WTC11 (cell line): ENCODE measurements at regions not wholly inside any gene's neighbourhood (a gene's known extent, or its start where the extent isn't known, plus 50 kb on each side); places are given as distances from the start of the nearest gene placed in this dataset.

Experiments
- CBFB ChIP-seq: sonication (generic); formaldehyde crosslinking; IDR thresholded peaks from 2 replicates; pipeline ENCODE4 v1.8.1; 2022; ENCODE audit warnings: mild to moderate bottlenecking, low read depth, missing genetic modification reagents
- E2F1 ChIP-seq: sonication (generic); formaldehyde crosslinking; IDR thresholded peaks from 2 replicates; pipeline ENCODE4 v1.8.0; 2022; ENCODE audit warnings: mild to moderate bottlenecking, missing genetic modification reagents
- ESRRA ChIP-seq: sonication (generic); formaldehyde crosslinking; IDR thresholded peaks from 2 replicates; pipeline ENCODE4 v1.8.1; 2022; ENCODE audit warnings: mild to moderate bottlenecking, missing genetic modification reagents, borderline replicate concordance
- MYBL2 ChIP-seq: sonication (generic); formaldehyde crosslinking; IDR thresholded peaks from 2 replicates; pipeline ENCODE4 v1.8.1; 2023; ENCODE audit warnings: mild to moderate bottlenecking, moderate library complexity, missing genetic modification reagents
- NFE2L1 ChIP-seq: sonication (generic); formaldehyde crosslinking; IDR thresholded peaks from 2 replicates; pipeline ENCODE4 v1.8.1; 2023; ENCODE audit warnings: missing genetic modification reagents
- ZNF121 ChIP-seq: sonication (generic); formaldehyde crosslinking; IDR thresholded peaks from 2 replicates; pipeline ENCODE4 v1.8.0; 2023; ENCODE audit warnings: missing genetic modification reagents
- ZNF416 ChIP-seq: fragments of 250-450 bp; sonication (Bioruptor Pico); IDR thresholded peaks from 2 replicates; pipeline ENCODE4 v1.9.0; 2021; ENCODE audit warnings: mild to moderate bottlenecking, inconsistent platforms
- TF ChIP-seq, protein P1 (sequence below): sonication (generic); formaldehyde crosslinking; IDR thresholded peaks from 2 replicates; pipeline ENCODE4 v1.8.1; 2023; ENCODE audit warnings: mild to moderate bottlenecking, missing genetic modification reagents
- TF ChIP-seq, protein P2 (sequence below): sonication (generic); formaldehyde crosslinking; IDR thresholded peaks from 2 replicates; pipeline ENCODE4 v1.8.0; 2022; ENCODE audit warnings: mild to moderate bottlenecking, missing genetic modification reagents
- TF ChIP-seq, protein P3 (sequence below): fragments of 200-600 bp; IDR thresholded peaks from 2 replicates; pipeline ENCODE4 v1.8.0; 2022; ENCODE audit warnings: antibody characterized with exemption
- TF ChIP-seq, protein P4 (sequence below): sonication (generic); formaldehyde crosslinking; IDR thresholded peaks from 2 replicates; pipeline ENCODE4 v1.8.0; 2022; ENCODE audit warnings: missing genetic modification reagents

DNA sequence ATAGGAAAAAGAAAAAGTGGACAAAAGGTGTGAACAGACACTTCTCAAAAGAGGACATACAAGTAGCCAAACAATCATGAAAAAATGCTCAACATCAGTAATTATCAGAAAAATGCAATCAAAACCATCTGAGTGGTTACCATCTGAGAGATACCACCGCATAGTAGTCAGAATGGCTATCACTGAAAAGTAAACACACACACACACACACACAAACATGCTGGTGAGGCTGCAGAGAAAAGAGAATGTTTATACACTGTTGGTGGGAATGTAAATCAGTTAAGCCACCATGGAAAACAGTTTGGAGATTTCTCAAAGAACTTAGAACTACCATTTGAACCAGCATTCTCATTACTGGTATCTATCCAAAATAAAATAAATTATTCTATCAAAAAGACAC is 145.7 kb downstream of the CYP26A1 start:
- TF ChIP-seq E2F1 (CRISPR knock-in tag) (no peak), CBFB (CRISPR knock-in tag) (no peak), ESRRA (CRISPR knock-in tag) (no peak), ZNF121 (CRISPR knock-in tag) (no peak), ZNF416 (CRISPR knock-in tag) (no peak), NFE2L1 (no peak), MYBL2 (no peak)
- TF ChIP-seq, protein P1, sequence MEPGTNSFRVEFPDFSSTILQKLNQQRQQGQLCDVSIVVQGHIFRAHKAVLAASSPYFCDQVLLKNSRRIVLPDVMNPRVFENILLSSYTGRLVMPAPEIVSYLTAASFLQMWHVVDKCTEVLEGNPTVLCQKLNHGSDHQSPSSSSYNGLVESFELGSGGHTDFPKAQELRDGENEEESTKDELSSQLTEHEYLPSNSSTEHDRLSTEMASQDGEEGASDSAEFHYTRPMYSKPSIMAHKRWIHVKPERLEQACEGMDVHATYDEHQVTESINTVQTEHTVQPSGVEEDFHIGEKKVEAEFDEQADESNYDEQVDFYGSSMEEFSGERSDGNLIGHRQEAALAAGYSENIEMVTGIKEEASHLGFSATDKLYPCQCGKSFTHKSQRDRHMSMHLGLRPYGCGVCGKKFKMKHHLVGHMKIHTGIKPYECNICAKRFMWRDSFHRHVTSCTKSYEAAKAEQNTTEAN (CRISPR knock-in tag): no peak
- TF ChIP-seq, protein P2, sequence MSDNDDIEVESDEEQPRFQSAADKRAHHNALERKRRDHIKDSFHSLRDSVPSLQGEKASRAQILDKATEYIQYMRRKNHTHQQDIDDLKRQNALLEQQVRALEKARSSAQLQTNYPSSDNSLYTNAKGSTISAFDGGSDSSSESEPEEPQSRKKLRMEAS (CRISPR knock-in tag): no peak
- TF ChIP-seq, protein P3, sequence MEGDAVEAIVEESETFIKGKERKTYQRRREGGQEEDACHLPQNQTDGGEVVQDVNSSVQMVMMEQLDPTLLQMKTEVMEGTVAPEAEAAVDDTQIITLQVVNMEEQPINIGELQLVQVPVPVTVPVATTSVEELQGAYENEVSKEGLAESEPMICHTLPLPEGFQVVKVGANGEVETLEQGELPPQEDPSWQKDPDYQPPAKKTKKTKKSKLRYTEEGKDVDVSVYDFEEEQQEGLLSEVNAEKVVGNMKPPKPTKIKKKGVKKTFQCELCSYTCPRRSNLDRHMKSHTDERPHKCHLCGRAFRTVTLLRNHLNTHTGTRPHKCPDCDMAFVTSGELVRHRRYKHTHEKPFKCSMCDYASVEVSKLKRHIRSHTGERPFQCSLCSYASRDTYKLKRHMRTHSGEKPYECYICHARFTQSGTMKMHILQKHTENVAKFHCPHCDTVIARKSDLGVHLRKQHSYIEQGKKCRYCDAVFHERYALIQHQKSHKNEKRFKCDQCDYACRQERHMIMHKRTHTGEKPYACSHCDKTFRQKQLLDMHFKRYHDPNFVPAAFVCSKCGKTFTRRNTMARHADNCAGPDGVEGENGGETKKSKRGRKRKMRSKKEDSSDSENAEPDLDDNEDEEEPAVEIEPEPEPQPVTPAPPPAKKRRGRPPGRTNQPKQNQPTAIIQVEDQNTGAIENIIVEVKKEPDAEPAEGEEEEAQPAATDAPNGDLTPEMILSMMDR: no peak
- TF ChIP-seq, protein P4, sequence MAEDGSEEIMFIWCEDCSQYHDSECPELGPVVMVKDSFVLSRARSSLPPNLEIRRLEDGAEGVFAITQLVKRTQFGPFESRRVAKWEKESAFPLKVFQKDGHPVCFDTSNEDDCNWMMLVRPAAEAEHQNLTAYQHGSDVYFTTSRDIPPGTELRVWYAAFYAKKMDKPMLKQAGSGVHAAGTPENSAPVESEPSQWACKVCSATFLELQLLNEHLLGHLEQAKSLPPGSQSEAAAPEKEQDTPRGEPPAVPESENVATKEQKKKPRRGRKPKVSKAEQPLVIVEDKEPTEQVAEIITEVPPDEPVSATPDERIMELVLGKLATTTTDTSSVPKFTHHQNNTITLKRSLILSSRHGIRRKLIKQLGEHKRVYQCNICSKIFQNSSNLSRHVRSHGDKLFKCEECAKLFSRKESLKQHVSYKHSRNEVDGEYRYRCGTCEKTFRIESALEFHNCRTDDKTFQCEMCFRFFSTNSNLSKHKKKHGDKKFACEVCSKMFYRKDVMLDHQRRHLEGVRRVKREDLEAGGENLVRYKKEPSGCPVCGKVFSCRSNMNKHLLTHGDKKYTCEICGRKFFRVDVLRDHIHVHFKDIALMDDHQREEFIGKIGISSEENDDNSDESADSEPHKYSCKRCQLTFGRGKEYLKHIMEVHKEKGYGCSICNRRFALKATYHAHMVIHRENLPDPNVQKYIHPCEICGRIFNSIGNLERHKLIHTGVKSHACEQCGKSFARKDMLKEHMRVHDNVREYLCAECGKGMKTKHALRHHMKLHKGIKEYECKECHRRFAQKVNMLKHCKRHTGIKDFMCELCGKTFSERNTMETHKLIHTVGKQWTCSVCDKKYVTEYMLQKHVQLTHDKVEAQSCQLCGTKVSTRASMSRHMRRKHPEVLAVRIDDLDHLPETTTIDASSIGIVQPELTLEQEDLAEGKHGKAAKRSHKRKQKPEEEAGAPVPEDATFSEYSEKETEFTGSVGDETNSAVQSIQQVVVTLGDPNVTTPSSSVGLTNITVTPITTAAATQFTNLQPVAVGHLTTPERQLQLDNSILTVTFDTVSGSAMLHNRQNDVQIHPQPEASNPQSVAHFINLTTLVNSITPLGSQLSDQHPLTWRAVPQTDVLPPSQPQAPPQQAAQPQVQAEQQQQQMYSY (CRISPR knock-in tag): no peak
